ENCODE measurements at regions not wholly inside any gene's neighbourhood (a gene's known extent, or its start where the extent isn't known, plus 50 kb on each side); places are given as distances from the start of the nearest gene placed in this dataset.

DNA sequence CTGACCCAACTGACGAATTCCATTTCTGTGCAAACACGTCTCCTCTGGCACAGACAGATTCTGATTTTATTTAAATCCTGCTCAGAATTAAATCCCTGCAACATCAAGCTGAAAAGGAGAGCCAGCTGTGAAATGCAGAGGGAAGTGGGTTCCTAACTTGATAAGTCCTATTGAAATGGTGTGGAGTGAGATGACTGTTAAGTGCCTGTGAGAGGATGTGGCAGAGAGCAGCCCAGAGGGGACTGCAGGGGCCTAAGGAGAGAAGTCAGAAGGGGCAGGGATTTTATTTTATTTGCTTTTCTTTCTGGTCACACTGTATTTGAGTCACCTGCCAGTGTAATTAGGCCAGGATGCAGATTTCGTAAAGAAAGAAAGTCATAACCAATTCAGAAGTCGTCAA, 277.4 kb downstream of the NKX6-1 start:
- no peaks in the 10 kb centered on the region for H3K9me3 ChIP-seq (replicated peaks; ENCODE audit: control insufficient read depth, insufficient read depth, low read length)
- H2AFZ ChIP-seq (ENCODE audit: control insufficient read depth, low read depth, low read length) = no peak overlapping the region
- 7% methylated on average over 3 of the region's 4 CpGs for WGBS (ENCODE audit: insufficient coverage, insufficient replicate concordance, low lambda C conversion rate, missing lambda C conversion rate)
- H3K27me3 ChIP-seq (replicated peaks in 1 of 2; ENCODE audit: control insufficient read depth in 2 of 2, insufficient read depth in 2 of 2, low read length in 1 of 2) = no peaks in the 10 kb centered on the region
- ChIA-PET SMC1A (ENCODE audit: uncharacterized antibody, unreplicated experiment) (no interaction called here), RAD21 (ENCODE audit: unreplicated experiment) (no interaction called here), POLR2A (no interaction called here), CTCF (no interaction called here)
- BruUV-seq (replicated peaks) = no TSS peak
- no peaks in the 10 kb centered on the region for H3K4me1 ChIP-seq (ENCODE audit: control insufficient read depth, insufficient read depth, low read length)
- no peak for TF ChIP-seq HDGF (IDR thresholded peaks at IDR 0.05)
- TF ChIP-seq, protein P1, sequence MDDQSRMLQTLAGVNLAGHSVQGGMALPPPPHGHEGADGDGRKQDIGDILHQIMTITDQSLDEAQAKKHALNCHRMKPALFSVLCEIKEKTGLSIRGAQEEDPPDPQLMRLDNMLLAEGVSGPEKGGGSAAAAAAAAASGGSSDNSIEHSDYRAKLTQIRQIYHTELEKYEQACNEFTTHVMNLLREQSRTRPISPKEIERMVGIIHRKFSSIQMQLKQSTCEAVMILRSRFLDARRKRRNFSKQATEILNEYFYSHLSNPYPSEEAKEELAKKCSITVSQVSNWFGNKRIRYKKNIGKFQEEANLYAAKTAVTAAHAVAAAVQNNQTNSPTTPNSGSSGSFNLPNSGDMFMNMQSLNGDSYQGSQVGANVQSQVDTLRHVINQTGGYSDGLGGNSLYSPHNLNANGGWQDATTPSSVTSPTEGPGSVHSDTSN (IDR thresholded peaks at IDR 0.05; ENCODE audit: insufficient replicate concordance, low read depth, low read length) = no peak
- no peak for TF ChIP-seq BMI1 (IDR thresholded peaks at IDR 0.05; ENCODE audit: borderline replicate concordance)
- TF ChIP-seq, protein P2, sequence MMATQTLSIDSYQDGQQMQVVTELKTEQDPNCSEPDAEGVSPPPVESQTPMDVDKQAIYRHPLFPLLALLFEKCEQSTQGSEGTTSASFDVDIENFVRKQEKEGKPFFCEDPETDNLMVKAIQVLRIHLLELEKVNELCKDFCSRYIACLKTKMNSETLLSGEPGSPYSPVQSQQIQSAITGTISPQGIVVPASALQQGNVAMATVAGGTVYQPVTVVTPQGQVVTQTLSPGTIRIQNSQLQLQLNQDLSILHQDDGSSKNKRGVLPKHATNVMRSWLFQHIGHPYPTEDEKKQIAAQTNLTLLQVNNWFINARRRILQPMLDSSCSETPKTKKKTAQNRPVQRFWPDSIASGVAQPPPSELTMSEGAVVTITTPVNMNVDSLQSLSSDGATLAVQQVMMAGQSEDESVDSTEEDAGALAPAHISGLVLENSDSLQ (IDR thresholded peaks at IDR 0.05) = no peak
- TF ChIP-seq SREBF2 (IDR thresholded peaks at IDR 0.05; ENCODE audit: low read length) = no peak
- intact Hi-C loops (cut with micrococcal nuclease; ENCODE audit: unreplicated experiment) = no loop called here
- no peaks in the 10 kb centered on the region for H3K79me2 ChIP-seq (ENCODE audit: control insufficient read depth, insufficient read depth, low read length)
- FAIRE-seq (no peak), DNase-seq (ENCODE audit: low read depth, low spot score) (no peak), ATAC-seq (0 out of 3 replicates have a peak, but pooled peaks have one; percentile 25)
- in situ Hi-C loops (cut with MboI) = no loop called here
- no peaks in the 10 kb centered on the region for H4K20me1 ChIP-seq (ENCODE audit: control insufficient read depth, insufficient read depth)
- H3K27ac ChIP-seq (ENCODE audit: control insufficient read depth, insufficient read depth) = no peak overlapping the region
- no peak overlapping the region for H3K4me2 ChIP-seq (ENCODE audit: control insufficient read depth, insufficient read depth)
- H3K36me3 ChIP-seq (ENCODE audit: control insufficient read depth in 2 of 2, insufficient read depth in 2 of 2, low read length in 1 of 2) = no peaks in the 10 kb centered on the region
- H3K9ac ChIP-seq (ENCODE audit: control insufficient read depth, insufficient read depth, low read length) = no peak overlapping the region
- no peak overlapping the region for H3K4me3 ChIP-seq

DNA sequence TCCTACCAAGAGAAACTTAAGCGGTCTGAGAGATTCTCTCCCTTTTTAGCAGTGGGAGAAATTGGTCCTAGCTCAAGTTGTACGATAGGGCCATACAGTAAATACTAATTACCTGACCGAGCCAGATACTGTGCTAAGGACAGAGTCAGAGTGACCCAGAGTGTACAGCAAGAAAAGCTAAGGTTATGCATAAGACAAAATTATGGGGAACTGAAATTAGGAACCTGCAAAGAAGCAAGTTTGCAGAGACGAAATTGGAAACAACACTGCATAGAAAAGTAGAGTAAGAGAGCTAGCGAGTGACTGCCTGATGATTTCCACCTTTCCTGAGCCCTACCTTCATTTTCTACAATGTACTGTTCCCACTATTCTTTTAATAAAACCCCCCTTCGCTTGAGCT, 278.1 kb downstream of the NKX6-1 start:
- RAD21 ChIA-PET (ENCODE audit: unreplicated experiment) = no interaction called here
- BruUV-seq (replicated peaks) = no TSS peak

More for the DNA sequence above, 278.1 kb downstream of the NKX6-1 start:
- no peaks in the 10 kb centered on the region for H3K79me2 ChIP-seq (ENCODE audit: control insufficient read depth, insufficient read depth, low read length)
- FAIRE-seq = no peak
- H2AFZ ChIP-seq (ENCODE audit: control insufficient read depth, low read depth, low read length) = no peak overlapping the region
- no peaks in the 10 kb centered on the region for H3K4me1 ChIP-seq (ENCODE audit: control insufficient read depth, insufficient read depth, low read length)
- 11% methylated on average over 6 of the region's 6 CpGs for WGBS (ENCODE audit: insufficient coverage, insufficient replicate concordance, low lambda C conversion rate, missing lambda C conversion rate)
- H3K9me3 ChIP-seq (replicated peaks; ENCODE audit: control insufficient read depth, insufficient read depth, low read length) = no peaks in the 10 kb centered on the region
- no peaks in the 10 kb centered on the region for H3K36me3 ChIP-seq (ENCODE audit: control insufficient read depth in 2 of 2, insufficient read depth in 2 of 2, low read length in 1 of 2)
- SMC1A ChIA-PET (ENCODE audit: uncharacterized antibody, unreplicated experiment) = no interaction called here
- intact Hi-C loops (cut with micrococcal nuclease; ENCODE audit: unreplicated experiment) = no loop called here
- no peak overlapping the region for H3K4me3 ChIP-seq
- DNase-seq (ENCODE audit: low read depth, low spot score) = no peak
- H3K9ac ChIP-seq (ENCODE audit: control insufficient read depth, insufficient read depth, low read length) = no peak overlapping the region
- POLR2A ChIA-PET = no interaction called here
- H3K27me3 ChIP-seq (replicated peaks in 1 of 2; ENCODE audit: control insufficient read depth in 2 of 2, insufficient read depth in 2 of 2, low read length in 1 of 2) = no peaks in the 10 kb centered on the region
- CTCF ChIA-PET = no interaction called here
- TF ChIP-seq SPI1 (IDR thresholded peaks at IDR 0.05; ENCODE audit: borderline replicate concordance, insufficient read depth, low read depth, low read length) (peak; percentile 59; the same call in 1 of the 2 replicates), DPF2 (IDR thresholded peaks at IDR 0.05) (no peak)
- TF ChIP-seq, protein P3, sequence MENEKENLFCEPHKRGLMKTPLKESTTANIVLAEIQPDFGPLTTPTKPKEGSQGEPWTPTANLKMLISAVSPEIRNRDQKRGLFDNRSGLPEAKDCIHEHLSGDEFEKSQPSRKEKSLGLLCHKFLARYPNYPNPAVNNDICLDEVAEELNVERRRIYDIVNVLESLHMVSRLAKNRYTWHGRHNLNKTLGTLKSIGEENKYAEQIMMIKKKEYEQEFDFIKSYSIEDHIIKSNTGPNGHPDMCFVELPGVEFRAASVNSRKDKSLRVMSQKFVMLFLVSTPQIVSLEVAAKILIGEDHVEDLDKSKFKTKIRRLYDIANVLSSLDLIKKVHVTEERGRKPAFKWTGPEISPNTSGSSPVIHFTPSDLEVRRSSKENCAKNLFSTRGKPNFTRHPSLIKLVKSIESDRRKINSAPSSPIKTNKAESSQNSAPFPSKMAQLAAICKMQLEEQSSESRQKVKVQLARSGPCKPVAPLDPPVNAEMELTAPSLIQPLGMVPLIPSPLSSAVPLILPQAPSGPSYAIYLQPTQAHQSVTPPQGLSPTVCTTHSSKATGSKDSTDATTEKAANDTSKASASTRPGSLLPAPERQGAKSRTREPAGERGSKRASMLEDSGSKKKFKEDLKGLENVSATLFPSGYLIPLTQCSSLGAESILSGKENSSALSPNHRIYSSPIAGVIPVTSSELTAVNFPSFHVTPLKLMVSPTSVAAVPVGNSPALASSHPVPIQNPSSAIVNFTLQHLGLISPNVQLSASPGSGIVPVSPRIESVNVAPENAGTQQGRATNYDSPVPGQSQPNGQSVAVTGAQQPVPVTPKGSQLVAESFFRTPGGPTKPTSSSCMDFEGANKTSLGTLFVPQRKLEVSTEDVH (IDR thresholded peaks at IDR 0.05; ENCODE audit: low read depth, partially characterized antibody) = no peak
- in situ Hi-C loops (cut with MboI) = no loop called here
- no peaks in the 10 kb centered on the region for H4K20me1 ChIP-seq (ENCODE audit: control insufficient read depth, insufficient read depth)
- H3K4me2 ChIP-seq (ENCODE audit: control insufficient read depth, insufficient read depth) = no peak overlapping the region
- no peak overlapping the region for H3K27ac ChIP-seq (ENCODE audit: control insufficient read depth, insufficient read depth)
- ATAC-seq = peak; percentile 78
